GM11168 (cell line): ENCODE measurements at regions not wholly inside any gene's neighbourhood (a gene's known extent, or its start where the extent isn't known, plus 50 kb on each side); places are given as distances from the start of the nearest gene placed in this dataset.

Source experiments
- in situ Hi-C: fragments of 300-500 bp; cut with MboI; formaldehyde crosslinking; loops from one replicate; pipeline ENCODE4 v1.12.0; 2022; ENCODE audit warnings: low sequenced_read_pairs; ENCODE audit not compliant: unreplicated experiment

DNA sequence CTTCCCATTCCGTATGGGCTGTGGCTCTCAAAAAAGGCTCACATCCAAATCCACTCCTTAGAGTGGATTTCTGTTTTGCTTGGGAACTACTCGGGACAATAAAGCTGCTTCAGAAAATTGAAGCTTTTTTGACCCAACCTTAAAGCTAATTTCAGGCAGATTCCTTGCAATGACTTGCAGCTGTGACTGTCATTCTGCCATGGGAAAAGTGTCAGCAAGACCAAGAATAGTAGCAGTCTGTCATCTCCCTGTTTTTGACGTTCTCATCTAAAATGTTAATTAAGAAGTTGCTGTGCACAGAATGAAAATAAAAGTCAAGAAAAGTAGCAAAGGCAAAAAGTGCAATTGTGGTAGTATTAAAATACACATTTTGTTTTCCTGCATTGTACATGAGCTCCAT lies 304.7 kb downstream of the COG6 start:
- in situ Hi-C loops, result no loop called here

DNA sequence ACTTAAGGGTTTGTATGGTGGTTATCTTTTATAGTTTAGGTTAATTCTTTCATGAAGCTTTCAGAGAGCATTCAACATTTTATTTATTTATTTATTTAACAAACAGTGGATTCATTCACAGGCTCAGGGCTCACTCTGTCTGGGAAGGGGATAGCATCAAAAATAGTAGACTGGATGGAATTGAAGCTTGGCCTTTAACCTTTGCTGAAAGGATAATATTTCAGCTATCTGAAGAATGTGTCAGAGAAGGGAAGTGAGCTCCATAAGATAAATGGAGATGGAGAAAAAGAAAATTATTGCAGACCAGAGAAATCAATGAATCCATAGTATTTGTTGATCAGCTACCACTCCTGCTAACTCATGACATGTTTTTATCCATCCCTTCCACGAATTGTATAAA lies 305.6 kb downstream of the COG6 start:
- in situ Hi-C loops, result no loop called here

DNA sequence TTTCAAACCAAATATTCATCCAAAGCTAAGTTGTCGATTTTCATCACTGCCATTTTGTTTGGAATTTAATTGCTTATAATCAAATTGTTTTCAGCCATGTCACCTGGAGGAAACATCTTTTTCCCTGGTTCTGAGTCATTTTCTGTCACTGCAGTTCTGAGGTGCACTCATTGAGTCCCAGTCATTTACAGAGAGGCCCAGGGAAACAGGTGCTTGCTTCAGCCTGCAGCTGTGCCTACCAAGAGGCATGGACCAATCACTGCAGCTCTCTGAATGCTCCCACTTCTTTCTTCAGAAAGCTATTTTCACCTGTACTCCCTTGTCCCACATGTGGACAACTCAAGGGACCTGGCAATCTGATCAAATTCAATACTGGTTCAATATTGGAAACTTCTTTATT lies 308.1 kb downstream of the COG6 start:
- in situ Hi-C loops, result no loop called here

DNA sequence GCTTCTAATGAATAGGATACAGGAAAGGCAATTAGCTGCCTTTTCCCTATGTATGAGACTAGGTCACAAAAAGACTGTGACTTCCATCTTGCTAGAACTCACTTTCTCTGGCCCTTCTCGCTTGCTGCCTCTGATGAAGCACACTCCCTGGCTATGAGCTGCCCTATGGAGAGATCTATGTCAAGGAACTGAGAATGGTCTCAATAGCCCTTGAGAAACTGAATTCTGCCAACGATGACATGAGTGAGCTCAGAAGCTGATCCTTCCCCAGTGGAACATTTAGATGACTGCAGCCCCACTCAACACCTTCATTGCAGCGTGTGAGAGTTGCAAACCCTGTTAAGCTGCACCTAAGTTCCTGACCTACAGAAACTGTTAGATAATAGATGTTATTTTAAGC lies 309.8 kb downstream of the COG6 start:
- in situ Hi-C loops, result no loop called here

DNA sequence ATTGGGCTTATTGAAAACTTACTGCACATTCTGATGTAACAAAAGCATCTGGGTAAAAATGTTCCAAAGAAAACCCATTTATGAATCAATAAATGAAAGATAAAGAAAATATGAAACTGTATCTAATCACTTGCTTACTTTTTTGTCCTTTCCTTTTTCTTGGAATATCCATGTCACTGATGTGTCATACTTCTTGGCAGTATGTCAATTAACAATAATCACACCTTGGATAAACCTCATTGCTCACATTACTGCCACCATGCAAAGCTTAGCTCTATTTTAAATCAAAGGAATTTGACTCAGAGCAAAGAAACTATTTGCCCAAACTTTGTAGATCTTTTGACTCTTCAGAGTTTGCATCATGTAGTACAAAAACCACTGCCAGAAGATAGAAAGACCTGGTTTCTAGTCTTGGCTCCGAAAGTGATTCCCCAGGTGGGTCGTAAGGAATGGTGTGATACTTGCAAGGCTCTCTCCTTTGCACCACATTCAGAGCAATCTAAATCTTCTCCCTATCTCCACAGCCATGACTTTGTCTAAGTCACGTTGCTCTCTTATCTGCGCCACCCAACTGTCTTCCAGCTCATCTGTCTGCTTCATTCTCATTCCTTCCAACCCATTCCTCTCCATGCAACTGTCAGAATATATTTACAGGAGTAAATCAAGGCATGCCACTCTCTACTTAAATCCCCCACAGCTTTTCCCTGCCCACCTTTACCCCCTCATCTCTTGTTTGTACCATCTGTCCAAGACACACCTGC lies 311.9 kb downstream of the COG6 start:
- in situ Hi-C loops, result no loop called here

DNA sequence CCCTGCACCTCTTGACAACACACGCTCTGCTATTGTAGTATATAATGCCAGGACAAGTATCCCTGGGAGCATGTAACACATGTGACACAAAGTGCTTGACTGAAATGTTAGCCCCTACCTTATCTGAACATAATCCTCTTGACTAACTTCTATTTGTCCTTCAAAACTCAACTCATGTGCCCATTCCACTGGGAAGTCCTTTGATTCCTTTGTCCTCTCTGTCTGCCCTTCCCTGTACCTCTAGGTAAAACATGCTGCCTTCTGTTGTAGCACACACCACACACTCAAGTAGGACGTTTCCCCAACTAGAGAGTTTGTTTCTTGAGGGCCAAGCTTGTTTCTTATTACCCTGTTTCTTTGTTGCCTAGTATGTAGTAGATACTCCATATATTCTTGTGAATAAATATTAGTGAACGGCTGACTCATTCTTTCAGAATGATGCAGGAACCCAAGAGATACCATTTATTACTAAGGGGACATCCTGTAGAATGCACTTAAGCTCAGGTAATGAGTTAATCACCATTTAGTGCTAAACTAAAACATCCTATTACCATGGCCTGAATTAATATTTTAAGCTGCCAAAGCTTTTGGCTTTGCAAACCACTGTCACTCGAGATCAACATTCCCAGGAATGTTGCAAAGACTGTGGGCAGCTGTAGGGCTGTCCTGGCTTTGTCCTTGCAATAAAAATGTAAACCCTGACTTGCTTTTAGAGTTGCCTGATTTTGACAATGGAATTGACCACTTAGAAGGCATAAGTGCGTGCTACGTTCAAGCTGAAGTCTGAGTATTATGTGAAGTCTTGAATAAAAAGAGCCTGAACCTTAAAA lies 313.4 kb downstream of the COG6 start:
- in situ Hi-C loops, result no loop called here

DNA sequence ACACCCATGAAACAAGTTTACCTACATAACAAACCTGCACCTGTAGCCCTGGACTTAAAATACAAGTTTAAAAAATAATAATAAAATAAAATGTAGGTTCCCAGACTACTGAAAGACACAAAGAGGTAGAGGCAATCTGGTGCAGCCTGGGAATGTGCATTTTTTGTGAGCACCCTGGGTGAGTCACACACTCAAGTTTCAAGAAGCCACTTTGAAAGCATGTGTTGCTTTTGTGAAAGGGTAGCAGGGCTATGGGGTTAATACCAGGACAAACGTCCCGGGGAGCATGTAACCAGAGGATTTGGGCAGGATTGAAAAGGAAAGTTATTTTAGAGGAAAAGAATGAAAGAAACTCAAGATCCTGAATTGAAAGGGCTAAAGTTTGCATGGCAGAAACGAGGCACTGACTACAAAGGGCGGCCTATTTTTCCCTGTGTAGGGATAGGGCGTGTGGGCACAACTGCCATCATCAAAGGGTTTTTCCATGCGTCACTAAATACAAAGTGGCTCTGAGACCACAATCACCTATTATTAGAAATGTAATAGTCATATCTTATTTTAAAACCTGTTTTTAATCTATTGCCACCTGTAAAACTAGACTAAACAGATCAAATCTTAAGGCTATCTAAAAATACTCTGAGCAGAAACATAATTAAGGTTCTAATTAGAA lies 314.9 kb downstream of the COG6 start:
- in situ Hi-C loops, result no loop called here

DNA sequence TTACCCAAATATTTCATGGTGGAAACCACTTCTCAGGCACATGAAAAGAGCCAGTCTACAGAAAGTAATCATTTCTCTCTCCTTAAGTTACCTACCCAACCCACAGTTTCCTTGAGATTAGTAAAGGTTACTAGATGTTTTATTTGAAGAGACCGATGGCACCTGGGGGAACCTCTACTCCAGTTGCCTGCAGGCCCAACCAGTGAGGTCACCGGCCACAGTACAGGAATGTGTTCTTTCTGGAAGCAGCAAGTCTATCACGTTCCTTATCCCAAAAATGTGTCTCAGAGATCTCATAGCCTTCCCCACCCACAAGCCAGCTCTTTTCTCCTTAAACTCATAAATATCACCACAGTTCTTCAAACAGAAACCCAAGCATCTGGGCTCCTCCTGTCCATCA lies 316.1 kb downstream of the COG6 start:
- in situ Hi-C loops, result no loop called here

DNA sequence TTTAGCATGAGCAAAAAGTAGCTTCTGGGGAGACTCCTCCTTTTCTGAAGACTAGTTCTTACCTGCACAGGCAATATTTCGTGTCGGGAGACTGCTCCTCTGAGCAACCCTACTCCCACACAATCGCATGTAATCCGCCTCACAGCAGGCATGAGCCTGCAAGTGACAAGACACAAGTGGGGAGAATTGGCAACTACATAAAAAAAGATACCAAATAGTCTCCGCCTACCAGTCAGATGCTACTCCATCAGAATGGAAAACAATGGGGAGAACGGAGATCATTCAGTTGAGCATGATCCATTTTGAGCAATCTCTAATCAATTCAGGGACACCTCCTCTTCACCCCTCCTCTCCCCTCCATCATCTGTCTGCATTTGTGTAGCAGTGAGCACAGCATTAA lies 321.0 kb downstream of the COG6 start:
- in situ Hi-C loops, result no loop called here

DNA sequence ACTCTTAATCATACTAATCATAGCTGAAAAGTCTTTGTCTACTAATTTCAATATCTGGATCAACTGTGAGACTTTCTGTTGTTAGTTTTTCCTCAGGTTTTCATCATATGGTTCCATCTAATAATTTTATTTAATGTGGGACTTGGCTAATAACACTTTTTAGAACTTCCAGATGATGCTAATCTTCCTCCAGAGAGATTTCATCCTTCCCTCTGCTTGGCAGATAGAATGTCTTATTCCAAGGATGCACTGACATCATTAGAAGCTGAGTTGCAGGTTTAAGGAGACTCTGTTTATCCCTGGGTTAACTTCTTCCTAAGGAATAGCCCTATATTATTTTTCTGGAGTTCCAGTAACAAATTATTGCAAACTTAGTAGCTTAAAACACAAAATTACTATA lies 325.6 kb downstream of the COG6 start:
- in situ Hi-C loops, result no loop called here

DNA sequence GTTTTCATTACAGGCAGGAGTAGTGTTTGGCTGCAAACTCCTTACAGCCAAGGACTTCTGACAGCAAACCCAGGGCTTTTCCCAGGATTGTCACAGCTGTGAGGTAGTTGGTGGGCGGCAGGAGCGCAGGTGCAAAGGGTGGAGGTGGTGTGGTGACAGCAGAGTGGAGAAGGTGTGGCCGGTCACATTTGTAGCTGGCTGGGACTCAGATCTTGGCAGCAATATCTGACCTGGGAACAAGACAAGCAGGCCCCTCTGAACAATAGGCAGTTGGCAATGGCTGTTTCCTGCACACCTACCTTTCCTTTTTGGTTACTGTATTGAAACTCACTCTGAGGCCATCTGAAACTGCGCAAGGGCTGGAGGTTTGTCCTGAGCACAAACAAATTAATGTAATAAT lies 327.3 kb downstream of the COG6 start:
- in situ Hi-C loops, result no loop called here

DNA sequence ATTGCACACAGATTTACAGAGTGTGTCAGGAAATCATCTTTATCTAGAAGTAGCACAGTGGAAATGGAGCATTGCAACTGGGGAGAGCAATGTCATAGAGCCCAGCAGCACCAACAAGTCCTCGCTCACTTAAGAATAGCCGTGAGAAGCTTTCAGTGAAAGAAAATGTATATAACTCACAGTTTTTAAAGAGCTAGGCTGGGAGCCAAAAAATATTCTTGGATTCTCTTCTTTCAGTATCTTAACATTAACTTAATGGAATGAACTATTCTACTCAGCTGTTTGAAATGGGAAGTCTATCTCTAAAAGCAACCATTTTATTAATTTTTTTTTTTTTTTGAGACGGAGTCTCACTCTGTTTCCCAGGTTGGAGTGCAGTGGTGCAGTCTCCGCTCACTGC lies 329.6 kb downstream of the COG6 start:
- in situ Hi-C loops, result no loop called here

DNA sequence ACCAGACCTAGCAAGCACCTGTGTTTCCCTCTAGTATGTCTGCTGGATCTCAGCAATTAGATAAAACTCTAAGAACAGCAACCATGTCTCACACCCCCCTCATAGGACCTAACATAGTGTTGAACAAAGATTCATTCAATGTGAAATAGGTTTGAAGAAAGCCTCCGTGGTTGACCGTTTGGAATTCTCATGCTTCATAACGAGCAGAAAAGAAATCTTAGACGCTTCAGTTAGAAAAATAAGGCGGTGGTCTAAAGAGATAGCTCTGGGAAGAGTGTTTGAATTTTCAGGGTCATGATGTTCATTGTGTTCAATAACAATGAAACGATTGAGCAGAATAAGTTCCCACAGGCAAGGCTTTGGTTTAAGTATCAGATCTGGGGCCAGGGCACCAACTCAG lies 332.9 kb downstream of the COG6 start:
- in situ Hi-C loops, result no loop called here

DNA sequence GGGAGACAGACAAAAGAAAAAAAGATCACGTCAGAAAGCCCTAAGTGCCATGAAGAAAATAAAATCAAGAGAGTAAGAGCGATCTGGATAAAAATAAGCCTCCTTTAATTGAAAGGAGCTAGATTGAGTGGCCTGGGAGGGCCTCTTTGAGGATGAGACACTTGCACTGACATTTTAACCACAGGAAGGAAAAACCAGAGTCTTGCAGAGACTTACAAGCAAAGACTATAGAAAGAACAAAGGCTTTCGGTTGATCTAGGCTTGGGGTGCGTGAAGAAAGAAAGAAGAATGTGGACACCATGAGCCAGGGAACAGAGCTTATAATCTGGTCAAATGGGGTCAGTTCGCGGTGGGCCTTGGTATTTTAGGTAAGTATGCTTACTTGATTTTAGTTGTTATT lies 342.7 kb downstream of the COG6 start:
- in situ Hi-C loops, result no loop called here

DNA sequence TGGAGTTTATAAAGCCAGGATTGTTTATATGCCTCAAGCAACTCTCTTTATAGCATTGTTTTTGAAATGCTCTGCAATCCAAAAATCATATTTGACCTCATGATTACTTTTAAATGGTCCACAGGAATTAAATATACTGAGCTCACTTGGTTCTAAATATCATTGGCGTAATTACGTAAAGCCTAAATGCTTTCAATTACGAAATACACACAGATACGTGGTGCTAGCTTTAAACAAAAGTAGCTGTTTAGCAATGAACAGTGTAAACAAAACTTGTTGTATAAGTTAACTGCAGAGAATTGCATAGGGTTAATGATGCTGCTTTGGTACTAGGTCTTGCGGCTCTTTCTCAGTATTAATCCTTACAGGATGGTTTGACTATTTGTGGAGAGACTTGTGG lies 346.6 kb downstream of the COG6 start:
- in situ Hi-C loops, result no loop called here

DNA sequence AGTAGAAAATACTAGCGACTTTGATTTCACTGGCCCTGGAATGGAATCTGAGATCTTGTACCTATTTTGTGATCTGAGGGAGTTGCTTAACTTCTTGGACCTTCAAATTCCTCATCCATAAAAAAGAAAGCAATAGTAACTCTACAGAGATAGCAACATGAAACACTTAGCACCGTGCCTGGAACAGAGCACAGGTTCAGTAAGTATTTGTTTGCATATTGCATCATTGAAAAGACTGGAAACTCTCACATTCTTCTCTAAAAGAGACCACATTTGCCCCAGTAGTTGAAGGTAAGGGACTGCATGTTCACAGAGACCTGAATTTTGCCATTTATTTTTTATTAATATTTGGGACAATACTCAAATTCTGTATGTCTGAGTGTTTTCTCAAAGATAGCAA lies 358.1 kb downstream of the COG6 start:
- in situ Hi-C loops, result no loop called here

DNA sequence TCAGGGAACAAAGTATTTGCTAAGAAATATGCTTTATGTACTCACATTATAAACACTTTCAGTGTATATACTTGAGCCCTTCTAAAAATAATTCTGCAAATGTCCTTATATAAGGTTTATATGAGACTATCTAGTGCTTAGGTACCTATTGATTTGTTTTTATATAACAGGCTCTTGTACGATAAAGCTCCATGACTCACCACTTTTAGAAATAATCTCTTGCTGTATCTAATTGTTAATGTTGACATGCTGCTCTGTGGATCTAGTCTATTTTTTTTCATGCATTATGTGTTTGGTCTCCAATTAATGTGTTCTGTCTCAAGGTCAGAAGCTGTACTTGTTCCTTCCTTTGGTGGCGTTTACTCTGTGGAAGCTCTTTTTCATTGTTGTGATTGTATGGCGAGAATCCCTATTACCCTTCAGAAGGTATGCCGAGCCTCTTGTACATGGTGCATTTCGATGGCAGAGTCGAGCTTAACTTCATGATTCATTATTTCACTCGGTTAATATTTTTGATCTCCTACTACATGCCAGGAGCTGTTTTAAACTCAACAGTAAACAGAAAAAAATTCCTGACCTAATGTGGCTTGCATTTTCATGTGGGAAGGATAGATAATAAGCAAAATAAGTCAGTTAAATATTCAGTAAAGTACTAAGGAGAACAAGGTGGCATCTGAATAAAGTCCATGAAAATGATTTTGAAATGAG lies 361.6 kb downstream of the COG6 start:
- in situ Hi-C loops, result no loop called here

DNA sequence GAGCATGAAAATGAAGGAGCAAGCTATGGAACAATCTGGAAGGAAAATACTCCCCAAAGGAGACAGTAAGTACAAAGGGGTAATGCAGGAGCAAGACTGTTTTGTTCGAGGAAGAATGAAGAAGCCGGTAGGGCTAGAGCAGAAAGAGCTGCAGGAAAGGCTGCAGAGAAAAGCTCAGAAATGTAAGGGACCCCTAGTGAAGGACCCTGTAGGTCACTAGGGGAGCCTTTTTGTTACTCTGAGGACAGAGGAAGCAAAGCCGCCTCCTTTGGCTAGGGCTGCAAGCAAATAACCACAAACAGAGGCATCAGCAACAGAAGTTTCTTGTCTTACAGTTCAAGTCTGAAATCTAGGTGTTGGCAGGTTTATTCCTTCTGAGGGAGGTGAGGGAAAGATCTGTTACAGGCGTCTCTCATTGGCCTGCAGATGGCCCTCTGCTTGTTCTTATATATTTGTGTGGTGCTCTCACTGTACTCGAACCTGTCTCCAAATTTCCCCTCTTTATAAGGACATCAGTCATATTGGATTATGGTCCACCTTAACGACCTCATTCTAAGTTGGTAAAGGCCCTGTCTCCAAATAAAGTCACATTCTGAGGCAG lies 362.3 kb downstream of the COG6 start:
- in situ Hi-C loops, result no loop called here

DNA sequence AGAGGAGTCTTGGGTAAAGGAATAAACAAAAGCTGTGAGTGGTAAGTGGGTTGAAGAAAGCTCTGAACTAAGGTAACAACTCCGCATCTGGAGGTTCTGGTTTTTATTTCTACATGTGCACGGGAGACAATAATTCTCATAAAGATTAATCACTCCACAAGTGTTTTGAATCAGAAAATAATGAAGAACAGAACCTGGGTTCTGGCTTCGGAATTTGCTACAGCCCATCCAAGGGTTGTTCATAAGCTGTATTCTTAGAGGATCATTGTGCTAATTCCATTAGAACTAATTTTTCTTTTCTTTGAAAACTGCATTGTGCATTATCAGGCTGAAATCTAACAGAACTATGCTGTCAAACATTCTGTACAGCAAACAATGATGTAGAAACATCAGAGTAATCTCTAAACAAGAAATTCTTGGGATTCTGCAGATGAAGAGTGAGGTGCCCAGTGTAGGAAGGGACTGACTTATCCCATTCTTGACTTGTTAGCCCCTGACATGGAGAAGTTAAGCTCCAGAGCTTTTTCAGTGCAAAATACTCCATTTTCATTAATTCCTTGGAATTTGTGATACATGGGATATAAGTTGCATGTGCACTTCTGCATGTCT lies 368.2 kb downstream of the COG6 start:
- in situ Hi-C loops, result no loop called here
